HepG2 (cell line): ENCODE measurements at regions not wholly inside any gene's neighbourhood (a gene's known extent, or its start where the extent isn't known, plus 50 kb on each side); places are given as distances from the start of the nearest gene placed in this dataset.

Experiments
- ATAC-seq: fragments of 200-7000 bp; cut with Tn5 transposase; 3 replicates; pipeline ENCODE4 v1.9.1; 2020; ENCODE audit warnings: mild to moderate bottlenecking, moderate library complexity
- BruUV-seq: library from RNA; stranded (reverse); fragments of 400-500 nt; replicated peaks from 2 replicates; lab custom pipeline; 2021; lab: Mats Ljungman, UMichigan
- CTCF ChIA-PET: fragments of 300-600 bp; formaldehyde crosslinking; extraction: SDS; loops from one replicate; lab custom pipeline; 2021; ENCODE audit warnings: low total read pairs, inconsistent platforms, low intra/inter-chr PET ratio; lab: Yijun Ruan, JAX
- POLR2A ChIA-PET: fragments of 350-600 bp; sonication (Branson Sonifier 250); formaldehyde crosslinking; loops from one replicate; lab custom pipeline; 2020; ENCODE audit warnings: antibody characterized with exemption, inconsistent platforms; lab: Yijun Ruan, JAX
- DNase-seq: peaks from one replicate; pipeline ENCODE4 v3.0.0-alpha.2; 2015; ENCODE audit warnings: low spot score
- FAIRE-seq: peaks from 3 replicates; lab custom pipeline; 2011; peaks lifted over from hg19 to GRCh38; lab: Jason Lieb, UNC
- H2AFZ ChIP-seq: one replicate; pipeline ENCODE4 v1.6.1; 2011; ENCODE audit warnings: low read length, inconsistent platforms
- H3K27ac ChIP-seq: fragments of 300-600 bp; 3 replicates; pipeline ENCODE4 v1.8.0; 2011; ENCODE audit warnings: mixed run types, mild to moderate bottlenecking, mixed read lengths, low read length, inconsistent platforms; ENCODE audit not compliant: insufficient read depth; ENCODE audit errors: extremely low read length
- H3K27me3 ChIP-seq, 2 experiments: fragments of 200-600 bp in 1 of 2; 2 replicates in 1 of 2; 3 replicates in 1 of 2; pipeline versions ENCODE4 v1.6.0 to v1.8.0; 2011; ENCODE audit warnings: low read length in 2 of 2, mild to moderate bottlenecking in 2 of 2, moderate library complexity in 2 of 2, inconsistent platforms in 1 of 2; ENCODE audit not compliant: insufficient read depth in 2 of 2, control insufficient read depth in 1 of 2
- H3K36me3 ChIP-seq, 2 experiments: fragments of 200-600 bp in 1 of 2; replicated peaks in 1 of 2; 2 replicates in 1 of 2; 3 replicates in 1 of 2; pipeline versions ENCODE4 v1.5.1 to v1.8.0; 2011; ENCODE audit warnings: low read length in 2 of 2, inconsistent platforms in 1 of 2; ENCODE audit not compliant: insufficient read depth in 2 of 2, control insufficient read depth in 1 of 2
- H3K4me1 ChIP-seq: 2 replicates; pipeline ENCODE4 v1.5.1; 2012; ENCODE audit warnings: low read length, inconsistent platforms; ENCODE audit not compliant: insufficient read depth
- H3K4me2 ChIP-seq: 2 replicates; pipeline ENCODE4 v1.6.0; 2011; ENCODE audit warnings: low read depth, low read length, inconsistent platforms
- H3K4me3 ChIP-seq, 3 experiments: fragments of 200-600 bp in 1 of 3; sonication (generic), shearing (Covaris generic) in 1 of 3; replicated peaks in 1 of 3; 2 replicates each; pipeline ENCODE4 v1.5.1; 2011 to 2016; ENCODE audit warnings: low read length in 3 of 3, inconsistent platforms in 2 of 3, low read depth in 2 of 3, mild to moderate bottlenecking in 2 of 3, control low read depth in 1 of 3, mixed read lengths in 1 of 3; ENCODE audit not compliant: insufficient read depth in 1 of 3
- H3K79me2 ChIP-seq: one replicate; pipeline ENCODE4 v1.6.1; 2011; ENCODE audit warnings: low read length, inconsistent platforms; ENCODE audit not compliant: insufficient read depth
- H3K9ac ChIP-seq: 2 replicates; pipeline ENCODE4 v1.6.0; 2011; ENCODE audit warnings: mild to moderate bottlenecking, low read depth, low read length, inconsistent platforms; ENCODE audit not compliant: insufficient read depth
- H3K9me3 ChIP-seq: 2 replicates; pipeline ENCODE4 v1.5.1; 2012; ENCODE audit warnings: mild to moderate bottlenecking, low read length
- H4K20me1 ChIP-seq: 2 replicates; pipeline ENCODE4 v1.6.0; 2011; ENCODE audit warnings: inconsistent platforms, mild to moderate bottlenecking, low read length, moderate library complexity; ENCODE audit not compliant: insufficient read depth
- ARID5B ChIP-seq: IDR thresholded peaks from 2 replicates; pipeline ENCODE4 v1.4.0; 2020; ENCODE audit warnings: mild to moderate bottlenecking, missing genetic modification reagents
- DNMT1 ChIP-seq: sonication (generic); formaldehyde crosslinking; IDR thresholded peaks from 2 replicates; pipeline ENCODE4 v1.5.1; 2020; ENCODE audit warnings: mild to moderate bottlenecking, missing genetic modification reagents
- FOSL1 ChIP-seq: sonication (generic); formaldehyde crosslinking; IDR thresholded peaks from 2 replicates; pipeline ENCODE4 v1.9.0; 2021; ENCODE audit warnings: missing genetic modification reagents, borderline replicate concordance
- KLF13 ChIP-seq: sonication (generic); formaldehyde crosslinking; IDR thresholded peaks from 2 replicates; pipeline ENCODE4 v1.4.0; 2020; ENCODE audit warnings: mild to moderate bottlenecking, missing genetic modification reagents
- NFYB ChIP-seq: sonication (generic); formaldehyde crosslinking; IDR thresholded peaks from 2 replicates; pipeline ENCODE4 v1.4.0; 2020; ENCODE audit warnings: missing genetic modification reagents
- PITX1 ChIP-seq: sonication (generic); formaldehyde crosslinking; IDR thresholded peaks from 2 replicates; pipeline ENCODE4 v1.5.1; 2020; ENCODE audit warnings: mild to moderate bottlenecking, missing genetic modification reagents
- RBFOX2 ChIP-seq: fragments of 200-400 bp; formaldehyde crosslinking; IDR thresholded peaks from 2 replicates; pipeline ENCODE4 v1.6.1; 2017; ENCODE audit warnings: low read depth, mild to moderate bottlenecking, low read length
- RELA ChIP-seq: sonication (generic); formaldehyde crosslinking; IDR thresholded peaks from 2 replicates; pipeline ENCODE4 v1.4.0; 2020; ENCODE audit warnings: missing genetic modification reagents
- RORA ChIP-seq: sonication (generic); formaldehyde crosslinking; IDR thresholded peaks from 2 replicates; pipeline ENCODE4 v1.5.0; 2020; ENCODE audit warnings: mild to moderate bottlenecking, missing genetic modification reagents, moderate library complexity
- ZBED4 ChIP-seq: sonication (generic); formaldehyde crosslinking; IDR thresholded peaks from 2 replicates; pipeline ENCODE4 v1.4.0; 2020; ENCODE audit warnings: missing genetic modification reagents, borderline replicate concordance
- ZNF17 ChIP-seq: sonication (generic); formaldehyde crosslinking; IDR thresholded peaks from 2 replicates; pipeline ENCODE4 v1.5.0; 2020; ENCODE audit warnings: mild to moderate bottlenecking, missing genetic modification reagents
- ZNF569 ChIP-seq: sonication (generic); formaldehyde crosslinking; IDR thresholded peaks from 2 replicates; pipeline ENCODE4 v1.5.0; 2020; ENCODE audit warnings: mild to moderate bottlenecking, missing genetic modification reagents, moderate library complexity, borderline replicate concordance
- ZNF703 ChIP-seq: sonication (generic); formaldehyde crosslinking; IDR thresholded peaks from 2 replicates; pipeline ENCODE4 v1.5.1; 2020; ENCODE audit warnings: missing genetic modification reagents, mild to moderate bottlenecking, moderate library complexity, borderline replicate concordance
- WGBS: methylation state at CpG from one replicate; pipeline ENCODE4 v1.1.6; 2017; ENCODE audit warnings: low lambda C conversion rate; 5-methylcytosine and 5-hydroxymethylcytosine counted together
- in situ Hi-C: cut with HindIII; loops from 2 replicates; pipeline ENCODE4 v1.10.0; 2017; ENCODE audit warnings: low pct_unique_long_range_greater_than_20kb; ENCODE audit not compliant: extremely low pct_ligation_motif_present
- intact Hi-C: fragments of 100-400 bp; cut with micrococcal nuclease; formaldehyde crosslinking; loops from one replicate; pipeline ENCODE4 v1.10.0; 2022; ENCODE audit not compliant: unreplicated experiment
- TF ChIP-seq, protein P1 (sequence below): sonication (generic); formaldehyde crosslinking; IDR thresholded peaks from 2 replicates; pipeline ENCODE4 v1.8.1; 2022; ENCODE audit warnings: low read depth, mild to moderate bottlenecking, missing genetic modification reagents

DNA sequence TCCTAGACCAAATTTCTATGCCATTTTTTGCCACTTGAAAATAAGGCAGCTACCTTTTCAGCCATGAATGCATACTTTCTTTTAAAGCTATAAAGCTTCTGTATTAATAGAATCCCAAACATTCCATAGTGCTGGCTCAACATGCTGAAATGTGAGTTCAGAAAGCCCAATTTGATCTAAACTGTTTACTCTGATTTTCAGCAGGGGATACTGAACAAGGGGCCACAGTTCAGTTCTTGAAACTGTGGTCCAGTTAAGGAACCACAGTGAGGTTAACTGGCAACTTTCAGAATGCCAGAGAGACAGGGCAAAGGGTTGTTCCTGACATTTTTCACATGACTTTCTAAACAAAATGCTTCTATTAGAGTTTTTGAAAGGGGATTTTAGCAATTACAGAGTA lies 85.7 kb upstream of the COL11A1 start (continued):
- TF ChIP-seq ZNF569 (CRISPR knock-in tag) = no peak

DNA sequence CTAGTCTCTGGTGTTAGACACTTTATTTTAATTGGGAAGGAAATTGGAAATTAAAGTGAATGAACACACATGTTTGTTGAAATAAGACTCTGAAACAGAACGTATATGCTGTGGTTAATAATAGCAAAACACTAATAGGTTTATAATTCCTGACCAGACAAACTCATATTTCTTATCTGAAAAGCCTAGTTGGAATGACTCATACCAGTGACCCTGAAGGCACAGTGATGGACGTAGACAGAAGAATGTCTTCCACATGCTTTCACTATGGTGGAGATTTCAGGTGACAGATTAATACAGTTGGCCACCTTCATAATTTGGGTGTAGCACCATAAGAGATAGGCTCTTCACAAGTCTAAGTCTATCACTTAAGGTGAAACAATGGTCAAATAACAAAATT lies 83.0 kb upstream of the COL11A1 start:
- Histone ChIP-seq H3K4me1 (no peaks in the 10 kb centered on the region), H3K9ac (no peak overlapping the region), H3K4me2 (no peak overlapping the region), H2AFZ (no peak overlapping the region), H4K20me1 (no peaks in the 10 kb centered on the region), H3K27ac (no peak overlapping the region), H3K79me2 (no peaks in the 10 kb centered on the region), H3K4me3 (no peak overlapping the region), H3K36me3 (no peaks in the 10 kb centered on the region), H3K9me3 (no peaks in the 10 kb centered on the region), H3K27me3 (no peaks in the 10 kb centered on the region)
- intact Hi-C loops (no loop called here), in situ Hi-C loops (no loop called here)
- FAIRE-seq (no peak), DNase-seq (no peak), ATAC-seq (no peak)
- ChIA-PET POLR2A (no interaction called here), CTCF (no interaction called here)
- WGBS = 3% methylated on average over 2 of the region's 2 CpGs
- BruUV-seq = no TSS peak
- TF ChIP-seq ZNF703 (CRISPR knock-in tag) = no peak
- no peak for TF ChIP-seq RELA (CRISPR knock-in tag)
- no peak for TF ChIP-seq KLF13
- TF ChIP-seq, protein P1, sequence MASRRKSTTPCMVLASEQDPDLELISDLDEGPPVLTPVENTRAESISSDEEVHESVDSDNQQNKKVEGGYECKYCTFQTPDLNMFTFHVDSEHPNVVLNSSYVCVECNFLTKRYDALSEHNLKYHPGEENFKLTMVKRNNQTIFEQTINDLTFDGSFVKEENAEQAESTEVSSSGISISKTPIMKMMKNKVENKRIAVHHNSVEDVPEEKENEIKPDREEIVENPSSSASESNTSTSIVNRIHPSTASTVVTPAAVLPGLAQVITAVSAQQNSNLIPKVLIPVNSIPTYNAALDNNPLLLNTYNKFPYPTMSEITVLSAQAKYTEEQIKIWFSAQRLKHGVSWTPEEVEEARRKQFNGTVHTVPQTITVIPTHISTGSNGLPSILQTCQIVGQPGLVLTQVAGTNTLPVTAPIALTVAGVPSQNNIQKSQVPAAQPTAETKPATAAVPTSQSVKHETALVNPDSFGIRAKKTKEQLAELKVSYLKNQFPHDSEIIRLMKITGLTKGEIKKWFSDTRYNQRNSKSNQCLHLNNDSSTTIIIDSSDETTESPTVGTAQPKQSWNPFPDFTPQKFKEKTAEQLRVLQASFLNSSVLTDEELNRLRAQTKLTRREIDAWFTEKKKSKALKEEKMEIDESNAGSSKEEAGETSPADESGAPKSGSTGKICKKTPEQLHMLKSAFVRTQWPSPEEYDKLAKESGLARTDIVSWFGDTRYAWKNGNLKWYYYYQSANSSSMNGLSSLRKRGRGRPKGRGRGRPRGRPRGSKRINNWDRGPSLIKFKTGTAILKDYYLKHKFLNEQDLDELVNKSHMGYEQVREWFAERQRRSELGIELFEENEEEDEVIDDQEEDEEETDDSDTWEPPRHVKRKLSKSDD = no peak
- no peak for TF ChIP-seq PITX1 (CRISPR knock-in tag)
- no peak for TF ChIP-seq RORA (CRISPR knock-in tag)
- TF ChIP-seq RBFOX2 = no peak
- no peak for TF ChIP-seq ARID5B (CRISPR knock-in tag)
- no peak for TF ChIP-seq ZNF17 (CRISPR knock-in tag)
- no peak for TF ChIP-seq FOSL1 (CRISPR knock-in tag)
- TF ChIP-seq ZBED4 (CRISPR knock-in tag) = no peak
- no peak for TF ChIP-seq DNMT1 (CRISPR knock-in tag)
- no peak for TF ChIP-seq NFYB
